GM19463 (cell line): ENCODE measurements at regions not wholly inside any gene's neighbourhood (a gene's known extent, or its start where the extent isn't known, plus 50 kb on each side); places are given as distances from the start of the nearest gene placed in this dataset.

ENCODE experiments used
- ATAC-seq: cut with Tn5 transposase; IDR thresholded peaks from one replicate; pipeline ENCODE4 v1.9.1; 2021; ENCODE audit warnings: mild to moderate bottlenecking, moderate library complexity; ENCODE audit not compliant: unreplicated experiment

DNA sequence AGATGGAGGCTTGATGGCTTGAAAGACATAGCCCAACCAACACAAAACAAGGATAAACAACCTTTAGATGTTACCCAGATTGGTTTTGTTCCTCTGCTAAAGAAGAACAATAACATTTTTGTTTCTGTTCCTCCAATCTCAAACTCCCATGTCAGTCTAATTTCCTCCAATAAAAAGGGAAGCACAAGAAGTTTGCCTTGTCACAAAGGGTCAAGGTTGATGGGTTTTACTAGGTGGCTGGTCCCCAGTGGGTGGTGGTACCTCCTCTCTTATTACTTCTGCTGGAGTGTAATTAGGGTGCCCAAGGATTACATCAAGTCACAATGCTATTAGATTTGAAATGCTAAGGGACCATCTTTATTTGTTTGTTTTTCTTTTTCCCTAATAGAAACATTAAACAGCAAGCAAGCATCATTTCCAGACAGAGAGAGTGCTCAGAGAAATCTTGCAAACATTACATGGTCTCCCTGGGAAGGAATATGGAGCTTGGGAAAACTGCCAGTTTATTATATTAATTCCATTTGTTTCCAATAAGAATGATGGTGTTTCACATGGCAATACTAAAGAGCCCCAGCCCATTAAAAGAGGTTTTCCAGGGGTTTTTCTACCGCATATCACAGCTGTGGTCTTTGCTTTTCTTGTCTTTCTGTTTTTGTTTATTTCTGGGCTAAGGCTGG, 78.3 kb upstream of the AOAH start:
- ATAC-seq: no peak

DNA sequence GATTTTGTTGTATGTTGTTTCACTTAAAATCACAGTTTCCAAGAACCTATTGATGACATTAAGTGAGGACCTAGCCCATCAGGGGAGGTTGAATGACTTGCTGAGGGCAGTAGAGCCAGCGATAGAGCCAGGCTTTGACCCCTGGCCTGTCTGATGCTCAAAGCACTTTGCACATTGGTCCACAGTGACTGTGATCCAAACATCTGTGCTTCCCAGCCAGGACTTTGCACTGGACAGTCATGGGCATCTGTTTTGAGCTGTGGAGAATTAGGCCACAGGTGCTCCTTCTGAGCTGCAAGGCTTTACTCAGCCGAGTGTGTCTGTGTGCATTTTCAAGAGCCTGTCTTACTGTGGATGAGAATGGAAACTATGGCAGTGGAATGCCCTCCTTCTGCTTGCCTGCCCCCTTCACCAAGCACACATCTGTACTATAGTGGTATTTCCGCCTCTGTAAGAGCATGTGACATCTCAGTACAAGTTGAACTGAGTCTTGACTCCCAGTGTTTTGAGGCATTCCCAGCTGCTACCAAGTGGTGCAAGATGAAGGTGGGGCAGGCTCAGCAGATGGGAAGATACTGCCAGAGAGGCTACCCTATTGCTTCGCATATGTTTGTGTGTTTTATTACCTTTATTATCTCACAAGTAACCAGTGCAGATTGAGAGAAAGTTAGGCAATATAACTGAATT, 72.7 kb upstream of the AOAH start:
- ATAC-seq: no peak

DNA sequence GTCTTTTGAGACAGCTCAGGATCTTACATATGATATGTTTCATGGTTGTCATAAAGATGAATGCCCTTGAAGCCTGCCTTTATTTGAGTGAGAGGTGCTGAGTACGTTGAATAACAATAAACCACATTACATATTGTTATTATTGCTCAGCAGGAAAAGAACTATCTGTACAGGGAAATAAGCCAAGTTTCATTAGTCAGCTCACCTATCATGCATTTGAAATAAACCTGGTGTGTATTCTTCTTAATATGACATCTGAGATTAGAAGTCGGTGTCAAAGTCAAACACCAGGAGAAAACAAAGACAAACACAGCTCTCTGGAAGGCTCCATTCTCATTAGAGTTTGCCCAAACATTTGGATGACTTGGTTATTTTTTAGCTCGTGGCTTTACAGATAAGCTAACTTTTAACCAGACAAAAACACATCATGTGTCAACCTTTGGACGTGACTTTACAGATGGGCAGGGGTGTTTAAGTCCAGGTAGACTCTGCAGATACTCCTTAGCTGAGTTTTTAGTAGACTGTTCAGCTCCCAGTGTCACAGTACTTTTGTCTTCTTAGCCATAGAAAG, 71.2 kb upstream of the AOAH start:
- no peak for ATAC-seq

DNA sequence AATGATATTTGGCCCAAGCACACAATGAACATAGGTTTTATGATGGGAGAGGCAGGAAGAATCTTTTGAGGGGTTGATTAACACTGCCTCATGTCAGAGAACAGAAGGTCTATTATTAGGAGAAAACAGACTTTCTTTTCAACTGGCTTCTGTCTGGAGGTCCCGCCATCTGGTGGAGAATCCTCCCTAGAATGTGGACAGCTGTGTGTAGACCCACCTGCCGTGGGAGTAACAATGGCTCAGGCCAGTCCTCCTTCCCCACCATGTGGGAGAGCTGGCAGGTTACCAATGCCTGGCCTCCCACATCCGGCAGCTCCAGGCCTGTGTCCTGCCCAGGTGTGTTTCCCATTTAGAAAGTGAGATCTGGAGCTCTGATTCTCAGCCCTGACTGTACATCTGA, 70.4 kb upstream of the AOAH start:
- no peak for ATAC-seq

DNA sequence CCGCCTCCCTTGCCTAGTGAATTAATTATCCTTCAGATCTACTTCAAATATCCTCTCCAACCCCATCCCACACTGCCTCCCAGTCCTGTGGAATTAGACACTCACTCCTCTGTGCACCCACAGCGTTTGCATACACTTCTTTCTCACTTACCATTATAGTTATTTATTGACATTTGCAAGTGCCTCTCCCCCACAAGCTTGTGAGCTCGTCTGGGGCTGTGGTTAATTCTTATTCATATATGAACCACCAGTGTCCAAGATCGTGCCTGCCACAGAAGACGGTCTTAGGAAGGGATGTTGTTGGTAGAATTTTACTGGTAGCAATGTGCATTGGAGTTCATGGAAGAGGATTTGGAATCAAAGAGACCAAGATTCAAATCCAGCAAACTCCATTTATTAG, 68.1 kb upstream of the AOAH start:
- peak; percentile 46 for ATAC-seq

DNA sequence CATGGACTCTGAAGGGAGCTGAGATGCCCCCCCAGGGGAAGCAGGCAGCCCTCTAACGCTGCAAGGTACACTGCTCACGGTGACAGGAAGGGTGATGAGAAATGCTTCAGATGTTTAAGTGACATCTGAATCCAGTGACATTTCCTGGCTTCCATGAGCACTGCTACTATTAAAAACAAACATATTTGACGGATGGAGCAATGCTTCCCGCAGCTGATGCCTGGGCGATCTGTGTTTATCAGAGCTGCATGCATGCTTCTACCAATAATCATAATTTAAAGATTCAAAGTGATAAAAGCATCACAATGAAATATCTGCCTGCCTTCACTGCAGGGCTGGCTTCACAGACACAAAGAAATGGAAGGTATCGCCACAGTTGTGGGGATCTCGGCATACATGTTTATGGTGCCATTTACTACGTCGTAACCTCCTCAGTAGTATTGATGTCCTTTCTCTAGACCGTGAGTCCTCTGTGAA, 66.1 kb upstream of the AOAH start:
- no peak for ATAC-seq

DNA sequence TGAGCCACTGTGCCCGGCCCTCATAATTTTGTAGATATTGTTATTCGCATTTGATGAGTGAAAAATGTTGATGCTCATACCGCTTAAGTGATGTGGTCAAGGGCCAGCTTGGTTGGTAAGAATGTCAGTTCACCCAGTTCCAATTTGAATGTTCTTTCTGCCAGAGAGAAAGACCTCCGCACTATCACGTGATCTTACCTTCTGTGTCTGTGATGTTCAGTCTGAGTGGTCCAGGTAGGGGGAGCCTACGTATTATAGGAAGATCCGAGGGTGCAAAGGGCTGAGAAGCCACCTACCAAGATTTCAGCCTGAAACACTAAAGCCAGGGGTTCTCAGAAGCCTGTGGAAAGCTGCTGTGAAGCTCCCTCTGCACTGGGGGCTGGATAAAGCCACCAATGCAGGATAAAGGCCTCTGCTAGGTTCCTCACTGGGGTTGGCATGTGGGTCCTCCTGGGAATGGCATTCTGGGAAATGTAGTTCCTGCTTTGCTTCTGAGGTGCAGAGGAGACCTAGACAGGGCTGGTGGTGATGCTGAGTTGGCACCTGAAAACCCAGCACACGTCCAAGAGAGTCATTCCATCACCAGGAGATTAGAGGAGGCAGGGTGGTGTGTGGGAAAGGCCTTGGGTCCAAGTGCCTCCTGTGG, 64.7 kb upstream of the AOAH start:
- no peak for ATAC-seq

DNA sequence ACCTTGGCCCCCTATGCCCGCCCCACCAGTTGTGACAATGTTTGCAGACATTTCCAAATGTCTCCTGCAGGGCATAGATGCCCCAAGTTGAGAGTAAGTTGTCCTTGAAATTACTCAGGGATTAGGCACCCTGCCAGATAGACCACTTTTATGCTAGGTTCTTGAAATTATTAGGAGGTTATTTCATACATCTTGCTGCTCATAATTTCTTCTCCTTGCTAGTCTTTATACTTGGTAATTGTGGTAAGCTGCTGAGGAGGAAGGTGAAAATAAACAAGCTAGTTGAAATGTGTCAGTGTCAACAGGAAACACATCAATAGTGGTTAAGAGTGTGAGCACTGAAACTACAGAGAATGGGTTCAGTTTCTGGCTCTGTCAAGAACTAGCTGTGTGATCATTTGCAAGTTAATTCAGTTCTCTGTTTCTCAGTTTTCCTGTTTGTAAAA, 63.7 kb upstream of the AOAH start:
- ATAC-seq: peak; percentile 37

DNA sequence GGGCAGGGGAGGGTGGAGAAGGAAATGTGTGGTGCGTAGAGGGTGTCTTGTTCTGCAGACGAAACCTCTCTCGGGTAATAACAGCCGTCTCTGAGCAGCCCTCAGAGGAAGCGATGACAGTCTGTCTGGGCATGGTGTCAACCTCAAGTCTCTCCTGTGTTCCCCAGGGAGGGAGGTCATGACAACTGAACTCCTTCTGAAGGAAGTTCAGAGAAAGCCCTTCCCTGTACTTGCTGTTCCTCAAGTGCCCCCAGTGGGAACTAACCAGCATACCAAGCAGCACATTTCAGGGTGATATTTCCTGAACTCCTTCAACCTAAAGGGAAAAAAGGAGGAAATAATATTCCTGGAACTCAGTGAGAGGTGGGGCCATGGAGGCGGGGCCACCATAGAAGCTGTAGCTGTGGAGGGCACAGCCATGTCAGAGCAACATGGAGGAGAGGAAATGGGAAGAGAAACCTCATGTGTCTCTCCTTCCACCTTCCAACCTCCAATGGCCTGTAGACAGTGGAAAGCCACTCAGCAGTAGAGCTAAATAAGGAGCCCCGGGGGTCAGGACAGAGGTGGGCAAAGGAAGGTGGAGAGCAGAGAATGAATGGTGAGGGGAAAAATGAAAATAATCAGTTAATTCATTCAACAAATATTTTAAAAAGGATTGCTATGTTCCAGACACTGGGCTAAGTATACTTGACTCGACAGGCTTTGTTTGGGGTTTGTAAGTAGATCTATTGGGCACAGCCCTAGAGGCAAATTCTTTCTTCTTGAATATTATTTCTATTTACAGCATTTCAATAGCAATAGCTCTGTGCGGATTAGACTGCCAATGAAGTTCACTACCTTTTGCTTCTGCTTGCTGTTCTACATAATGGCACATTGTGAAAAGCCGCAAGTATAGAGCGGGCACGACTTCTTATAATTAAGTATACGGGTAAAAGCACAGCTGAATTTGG, 61.0 kb upstream of the AOAH start:
- ATAC-seq: peak; percentile 96

DNA sequence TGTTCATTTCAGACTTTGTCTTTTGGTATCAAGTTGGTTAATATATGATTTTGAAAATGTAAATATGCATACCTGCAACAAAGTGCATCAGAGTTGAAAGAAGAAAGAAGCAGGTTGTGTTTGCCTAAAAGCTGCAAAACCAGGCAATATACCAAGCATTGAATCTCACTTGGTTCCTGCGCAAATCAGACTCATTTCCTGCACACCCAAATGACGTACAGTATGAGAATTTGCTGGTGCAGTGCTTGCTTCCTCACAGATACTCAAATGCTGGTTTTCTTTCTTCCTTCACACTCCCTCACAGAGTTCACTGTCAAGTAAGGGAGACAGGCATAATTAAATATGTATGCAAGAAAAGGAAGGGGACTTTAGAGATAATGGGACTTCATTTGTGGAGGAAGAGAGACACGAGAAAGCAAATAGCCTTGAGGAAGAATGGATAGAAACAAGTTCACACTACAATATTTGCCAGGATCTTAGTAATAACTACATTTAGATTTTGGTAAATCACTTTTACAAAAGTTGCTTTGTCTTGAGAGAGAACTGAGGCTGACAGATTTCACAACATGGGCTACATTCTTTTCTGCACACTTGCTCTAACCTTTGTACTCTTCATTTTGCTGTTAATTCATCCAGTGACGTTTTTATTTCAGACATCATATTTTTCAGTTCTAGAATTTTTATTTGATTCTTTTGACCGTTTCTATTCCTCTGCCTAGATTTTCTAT, 56.9 kb upstream of the AOAH start:
- ATAC-seq: no peak

DNA sequence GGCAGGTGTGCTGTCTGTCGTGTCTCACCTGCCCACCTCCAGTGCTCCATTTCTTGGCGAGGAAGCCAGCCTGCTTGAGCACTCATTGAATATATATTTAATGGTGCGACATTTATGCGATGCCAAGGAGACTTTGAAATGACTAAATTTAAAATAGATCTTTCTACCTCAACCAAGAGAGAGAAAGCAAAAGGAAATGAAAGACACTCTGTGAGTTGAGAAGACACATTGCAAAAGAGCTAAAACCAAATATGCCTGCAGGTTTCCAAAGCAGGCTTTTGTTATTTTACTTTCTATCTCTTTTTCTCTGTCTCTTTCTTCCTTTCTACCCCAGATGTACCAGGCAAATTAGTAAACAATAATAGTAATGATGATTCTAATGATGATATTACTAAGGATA, 53.6 kb upstream of the AOAH start:
- ATAC-seq: no peak

DNA sequence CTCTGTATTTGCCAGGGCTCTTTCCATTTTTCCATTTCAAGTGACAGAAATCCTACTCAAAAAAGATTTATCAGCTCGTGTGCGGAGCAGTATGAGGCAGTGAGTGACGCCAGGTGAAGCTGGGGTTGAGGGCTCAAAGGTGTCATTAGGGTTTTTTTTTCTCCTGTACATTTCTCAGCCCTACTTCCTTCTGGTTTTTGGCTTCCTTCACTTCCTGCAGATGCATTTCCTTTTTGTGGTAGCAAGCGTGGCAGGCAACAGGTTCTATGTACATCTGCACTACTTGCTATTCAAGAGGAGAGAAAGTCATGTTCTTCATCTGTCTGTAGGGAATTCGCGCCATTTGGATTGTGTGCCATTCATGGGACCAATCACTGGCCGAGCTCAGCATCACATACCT, 52.8 kb upstream of the AOAH start:
- no peak for ATAC-seq

DNA sequence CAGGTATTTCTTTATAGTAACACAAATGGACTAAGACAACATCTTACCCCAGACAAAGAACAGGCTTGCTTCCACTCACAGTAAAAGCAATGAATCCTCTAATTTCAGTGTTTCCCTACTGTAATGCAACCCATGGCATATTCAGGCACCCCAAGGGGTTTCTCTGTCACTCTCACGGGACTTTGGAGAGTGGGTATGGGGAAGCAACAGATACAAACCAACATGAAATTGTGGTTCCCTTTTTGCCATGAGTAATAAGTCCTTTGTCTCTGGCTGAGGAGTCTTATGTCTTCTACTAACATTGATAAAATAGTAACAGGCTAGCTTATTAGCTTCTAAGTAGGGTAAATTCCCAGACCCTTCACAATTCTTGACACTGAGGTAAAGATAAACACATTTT, 51.4 kb upstream of the AOAH start:
- ATAC-seq: no peak

DNA sequence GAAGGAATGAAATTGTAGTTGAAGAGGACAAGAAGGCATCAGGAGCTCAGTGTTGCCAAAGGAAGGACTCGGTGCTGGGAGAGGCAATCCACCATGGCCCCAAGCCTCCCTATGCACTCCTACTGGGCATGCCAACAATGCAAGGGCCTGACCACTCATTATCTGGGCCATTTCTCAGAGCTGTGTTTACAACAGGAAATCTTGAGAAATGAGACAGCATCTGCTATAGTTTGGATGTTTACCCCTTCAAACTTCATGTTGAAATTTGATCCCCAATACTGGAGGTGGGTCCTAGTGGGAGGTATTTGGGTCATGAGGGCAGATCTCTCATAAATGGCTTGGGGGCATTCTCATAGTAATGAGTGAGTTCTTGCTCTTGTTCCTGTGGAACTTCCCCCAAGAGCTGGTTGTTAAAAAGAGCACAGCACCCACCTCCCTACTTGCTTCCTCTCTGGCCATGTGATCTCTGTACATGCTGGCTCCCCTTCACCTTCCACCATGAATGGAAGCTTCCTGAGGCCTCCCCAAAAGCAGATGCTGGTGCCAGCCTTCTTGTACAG, 50.8 kb upstream of the AOAH start:
- no peak for ATAC-seq
